HUES6 (cell line): ENCODE measurements at regions not wholly inside any gene's neighbourhood (a gene's known extent, or its start where the extent isn't known, plus 50 kb on each side); places are given as distances from the start of the nearest gene placed in this dataset.

Experiments used
- H3K27ac ChIP-seq: 2 replicates; pipeline ENCODE4 v1.7.0; 2013; ENCODE audit warnings: low read depth, mild to moderate bottlenecking, low read length, inconsistent platforms
- H3K27me3 ChIP-seq: 2 replicates; pipeline ENCODE4 v1.6.1; 2013; ENCODE audit warnings: low read length; ENCODE audit not compliant: control insufficient read depth, insufficient read depth
- H3K36me3 ChIP-seq: 2 replicates; pipeline ENCODE4 v1.6.1; 2013; ENCODE audit warnings: low read length; ENCODE audit not compliant: control insufficient read depth, insufficient read depth
- H3K4me1 ChIP-seq: 2 replicates; pipeline ENCODE4 v1.6.1; 2013; ENCODE audit warnings: low read length; ENCODE audit not compliant: control insufficient read depth, insufficient read depth
- H3K4me3 ChIP-seq: 2 replicates; pipeline ENCODE4 v1.5.1; 2013; ENCODE audit warnings: low read depth, low read length
- H3K9ac ChIP-seq: one replicate; pipeline ENCODE4 v1.6.1; 2013; ENCODE audit warnings: mild to moderate bottlenecking, low read length
- H3K9me3 ChIP-seq: 2 replicates; pipeline ENCODE4 v1.6.1; 2013; ENCODE audit warnings: low read depth, low read length; ENCODE audit not compliant: control insufficient read depth, insufficient read depth

DNA sequence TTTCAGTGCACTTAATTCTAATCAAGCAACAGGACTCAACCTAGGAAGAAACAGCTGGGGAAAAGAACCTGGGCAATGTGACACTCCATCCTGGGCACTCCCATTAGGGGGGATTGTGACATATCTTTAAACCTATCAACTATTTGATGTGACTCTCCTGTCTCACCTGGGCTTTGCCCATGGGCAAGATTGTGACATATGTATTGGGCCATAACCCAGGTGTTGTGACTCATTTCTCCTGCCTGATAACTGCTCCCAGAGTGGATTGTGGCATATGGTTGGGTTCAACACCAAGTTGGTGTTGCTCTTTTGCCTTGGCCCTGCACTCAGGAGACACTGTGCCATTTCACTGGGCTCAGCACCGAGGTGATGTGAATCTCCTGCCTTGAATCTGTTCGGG, 82.6 kb downstream of the ZNF723 start:
- H3K4me1 ChIP-seq = no peaks in the 10 kb centered on the region
- no peak overlapping the region for H3K27ac ChIP-seq
- no peak overlapping the region for H3K4me3 ChIP-seq
- H3K9me3 ChIP-seq = peaks cover 76% of the 10 kb centered on the region
- no peaks in the 10 kb centered on the region for H3K27me3 ChIP-seq
- no peaks in the 10 kb centered on the region for H3K36me3 ChIP-seq
- no peak overlapping the region for H3K9ac ChIP-seq

DNA sequence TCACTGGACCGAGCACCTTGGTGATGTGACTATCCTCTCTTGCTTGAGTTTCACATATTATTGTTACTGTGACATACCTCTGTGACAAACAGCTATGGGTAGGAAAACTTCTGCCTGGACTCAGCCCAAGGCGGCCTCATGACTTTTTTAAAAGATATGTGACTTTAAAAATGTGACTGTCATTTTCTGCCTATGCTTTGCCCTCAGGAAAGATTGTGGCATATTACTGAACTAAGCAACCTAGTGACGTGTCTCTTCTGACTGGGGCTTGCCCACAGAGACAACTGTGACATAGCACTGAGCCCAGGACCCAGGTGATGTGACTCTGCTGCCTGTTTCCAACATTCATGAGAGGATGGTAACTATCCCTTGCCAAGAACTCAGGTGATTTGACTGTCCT, 84.8 kb downstream of the ZNF728 start:
- Histone ChIP-seq H3K27ac (no peak overlapping the region), H3K27me3 (no peaks in the 10 kb centered on the region), H3K36me3 (no peaks in the 10 kb centered on the region), H3K4me3 (no peak overlapping the region), H3K4me1 (no peaks in the 10 kb centered on the region), H3K9me3 (peaks cover 76% of the 10 kb centered on the region), H3K9ac (no peak overlapping the region)

DNA sequence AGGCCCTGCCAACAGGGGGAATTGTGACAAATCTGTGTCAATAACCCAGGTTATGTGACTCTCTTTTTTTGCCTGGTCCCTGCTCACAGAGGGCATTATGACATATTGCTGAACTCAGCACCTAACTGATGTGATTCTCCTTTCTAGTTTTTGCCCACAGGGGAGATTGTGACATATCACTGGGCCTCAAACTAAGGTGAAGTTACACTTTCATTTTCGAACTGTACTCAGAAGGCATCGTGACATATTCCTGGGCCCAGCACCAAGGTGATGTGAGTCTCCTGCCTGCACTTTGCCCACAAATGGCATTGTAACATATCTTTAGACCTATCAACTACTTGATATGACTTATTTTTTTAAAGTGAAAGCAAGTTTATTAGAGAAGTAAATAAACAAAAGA, 83.0 kb downstream of the ZNF728 start:
- Histone ChIP-seq H3K4me3 (no peak overlapping the region), H3K36me3 (no peaks in the 10 kb centered on the region), H3K9ac (no peak overlapping the region), H3K27ac (no peak overlapping the region), H3K9me3 (peaks cover 78% of the 10 kb centered on the region), H3K27me3 (no peaks in the 10 kb centered on the region), H3K4me1 (no peaks in the 10 kb centered on the region)
